CD4-positive, alpha-beta T cell treated with Interleukin-1 beta for 1 hour (primary cell): ENCODE measurements at regions not wholly inside any gene's neighbourhood (a gene's known extent, or its start where the extent isn't known, plus 50 kb on each side); places are given as distances from the start of the nearest gene placed in this dataset.
A peak's percentile ranks its signal among the peaks of the same experiment; 100 is the strongest.

Experiments
- DNase-seq, 2 donors: peaks; one replicate each; pipeline ENCODE4 v3.0.0-alpha.2; 2020 to 2022

- no peak for DNase-seq
Measured at GRCh38 chrX:4484266-4484665, 770.8 kb upstream of the PRKX start.

DNA sequence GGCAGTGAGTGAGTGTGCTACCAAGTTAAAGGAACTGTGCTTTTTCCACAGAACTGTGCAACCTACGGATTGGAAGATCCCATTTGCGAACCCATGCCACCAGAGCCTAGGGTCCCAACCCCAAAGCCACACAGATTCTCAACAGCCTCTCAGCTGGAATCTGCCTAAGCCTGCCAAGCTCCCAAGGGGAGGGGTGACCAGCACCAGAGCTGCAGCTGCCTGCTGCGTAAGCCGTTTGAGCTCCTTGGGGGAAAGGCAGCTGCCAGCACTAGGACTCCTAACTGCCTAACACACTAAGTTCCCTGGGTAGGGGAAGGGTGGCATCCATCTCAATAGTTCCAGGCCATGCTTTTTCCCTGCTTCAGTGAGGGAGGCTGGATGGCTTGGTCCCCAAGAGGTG, 738.1 kb upstream of the PRKX start:
- DNase-seq: no peak

- no peak for DNase-seq
Measured at GRCh38 chrX:4450177-4450576, 736.7 kb upstream of the PRKX start.

DNA sequence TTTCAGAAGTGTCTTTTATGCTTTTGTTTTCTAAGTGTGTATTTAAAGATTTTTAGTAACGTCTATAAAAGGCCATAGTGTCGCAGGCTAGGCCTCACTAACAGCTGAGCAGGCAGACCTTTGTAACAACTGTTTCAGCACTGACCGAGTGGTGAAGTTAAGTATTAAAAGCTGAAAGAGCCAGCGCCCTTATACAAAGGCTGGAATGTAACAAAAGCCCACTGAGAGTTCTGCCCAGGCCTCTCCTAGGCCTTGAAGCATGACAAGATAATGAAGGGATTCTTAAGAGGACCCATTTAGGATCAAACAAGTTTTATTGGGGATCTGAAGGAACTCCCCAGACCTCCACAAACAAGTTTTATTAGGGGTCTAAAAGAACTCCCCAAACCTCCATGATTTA, 722.5 kb upstream of the PRKX start:
- DNase-seq: no peak

DNA sequence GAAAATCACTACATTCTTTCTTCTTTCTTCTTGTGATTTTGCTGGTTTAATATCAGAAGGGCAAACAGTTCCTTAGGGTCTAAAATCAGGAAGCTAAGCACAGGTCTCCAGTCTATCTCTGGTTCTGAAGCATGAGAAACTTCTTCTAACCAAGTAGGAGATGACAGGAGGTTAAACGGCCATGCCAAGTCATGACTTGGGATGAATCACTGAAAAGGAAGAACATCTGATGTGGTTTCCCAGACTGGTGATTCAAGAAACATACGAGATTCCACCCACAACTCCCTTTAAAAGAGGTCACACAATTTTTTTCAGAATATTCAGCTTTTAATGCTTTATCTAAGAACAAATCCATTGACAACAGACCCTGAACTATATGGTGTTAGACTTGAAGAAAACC, 684.0 kb upstream of the PRKX start:
- DNase-seq: no peak

GRCh38 chrX:4382273-4382672, 668.8 kb upstream of the PRKX start:
- no peak for DNase-seq

- DNase-seq: no peak
Measured at GRCh38 chrX:4380710-4381109, 667.3 kb upstream of the PRKX start.

- DNase-seq: no peak
Measured at GRCh38 chrX:4379071-4379470, 665.6 kb upstream of the PRKX start.

DNA sequence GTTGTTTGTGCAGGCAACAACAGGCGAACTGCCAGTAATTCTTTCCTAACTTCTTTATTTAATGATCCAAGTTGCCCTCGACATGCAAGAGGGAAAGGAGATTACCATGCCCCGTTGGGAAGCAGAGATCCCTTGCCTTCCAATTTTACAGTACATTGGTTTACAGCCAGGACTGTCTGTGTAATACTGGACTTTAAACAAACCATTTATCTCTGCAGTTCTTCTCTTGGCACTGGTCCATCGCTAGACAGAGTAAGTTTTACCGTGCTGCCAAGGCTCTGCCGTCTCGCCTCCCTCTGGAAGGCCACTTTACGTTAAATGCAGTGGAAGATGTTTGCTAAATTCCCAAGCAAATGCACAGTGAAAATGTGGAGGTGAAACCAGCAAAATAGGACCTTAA, 660.3 kb upstream of the PRKX start:
- DNase-seq: no peak

- no peak for DNase-seq
Measured at GRCh38 chrX:4358577-4358976, 645.1 kb upstream of the PRKX start.

- DNase-seq: no peak
Measured at GRCh38 chrX:4322916-4323315, 609.5 kb upstream of the PRKX start.

GRCh38 chrX:4320436-4320947, 607.0 kb upstream of the PRKX start:
- no peak for DNase-seq

- DNase-seq: no peak
Measured at GRCh38 chrX:4315891-4316290, 602.4 kb upstream of the PRKX start.

DNA sequence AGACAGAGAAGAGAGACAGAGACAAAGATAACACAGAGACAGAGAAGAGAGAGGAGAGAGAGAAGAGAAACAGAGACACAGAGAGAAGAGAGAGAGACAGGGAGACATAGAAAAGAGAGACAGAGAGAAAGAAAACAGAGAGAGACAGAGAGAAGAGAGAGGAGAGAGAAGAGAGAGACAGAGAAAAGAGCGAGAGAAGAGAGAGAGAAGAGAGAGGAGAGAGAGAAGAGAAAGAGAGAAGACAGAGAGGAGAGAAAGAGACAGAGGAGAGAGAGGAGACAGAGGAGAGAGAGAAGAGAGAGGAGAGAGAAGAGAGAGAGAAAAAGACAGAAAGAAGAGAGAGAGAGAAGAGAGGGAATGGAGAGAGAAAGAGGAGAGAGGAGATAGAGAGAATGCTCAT, 601.1 kb upstream of the PRKX start:
- no peak for DNase-seq

DNA sequence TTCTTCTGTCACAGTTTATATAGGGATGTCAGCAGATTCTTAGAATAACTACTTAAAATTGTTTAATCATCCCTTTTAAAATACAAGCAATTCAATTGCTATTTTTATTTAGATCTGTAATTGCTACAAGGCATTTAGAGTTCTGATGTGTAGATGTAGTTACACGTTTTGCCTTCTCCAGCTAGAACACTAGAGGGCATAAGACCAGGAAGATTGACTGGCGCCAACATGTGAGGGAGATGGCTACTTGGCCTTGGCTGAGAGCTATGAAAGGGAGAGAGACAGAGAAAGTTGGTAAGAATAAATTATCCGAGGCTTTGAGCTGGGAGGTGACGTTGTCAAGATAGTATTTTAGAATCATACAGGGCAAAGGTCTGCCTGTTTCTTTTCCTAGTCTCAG, 563.7 kb upstream of the PRKX start:
- no peak for DNase-seq

DNA sequence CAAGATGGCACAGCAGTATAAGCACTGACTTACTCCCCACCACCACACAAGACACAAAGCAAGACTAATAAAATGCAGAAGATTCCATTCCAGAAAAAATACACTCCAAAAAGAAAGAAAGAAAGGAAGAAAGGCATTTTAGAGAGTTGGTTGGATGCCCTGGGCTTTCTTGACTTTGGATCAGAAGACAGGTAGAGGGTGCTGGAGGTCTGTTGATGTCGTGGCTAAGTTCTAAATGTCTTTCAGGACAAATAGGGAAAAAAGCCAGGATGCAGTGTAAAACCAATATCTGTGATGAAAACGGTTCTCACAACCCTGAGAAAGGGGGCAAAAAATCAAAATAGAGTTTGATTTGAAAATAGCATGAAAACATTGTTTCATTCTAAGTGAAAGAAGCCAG, 555.2 kb upstream of the PRKX start:
- no peak for DNase-seq

- no peak for DNase-seq
Measured at GRCh38 chrX:4265036-4265435, 551.6 kb upstream of the PRKX start.

GRCh38 chrX:4263030-4263803, 549.8 kb upstream of the PRKX start:
- no peak for DNase-seq

DNA sequence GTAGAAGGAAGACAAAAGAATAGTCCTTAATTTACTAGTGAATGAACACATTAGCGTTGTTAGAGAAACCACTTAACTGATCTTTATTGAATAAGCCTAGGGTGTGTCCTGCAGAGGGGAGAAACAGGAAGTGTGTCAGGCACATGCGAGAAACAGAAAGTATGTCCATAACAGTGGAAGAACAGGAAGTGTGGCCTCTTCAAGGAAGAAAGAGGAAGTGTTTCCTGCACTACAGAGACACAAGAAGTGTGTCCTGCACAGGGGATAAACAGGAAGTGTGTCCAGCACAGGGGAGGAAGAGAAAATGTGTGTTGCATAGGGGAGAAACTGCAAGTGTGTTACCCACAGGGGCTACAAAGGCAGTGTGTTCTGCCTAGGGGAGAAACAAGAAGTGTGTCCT, 539.6 kb upstream of the PRKX start:
- DNase-seq: no peak

GRCh38 chrX:4249401-4249800, 536.0 kb upstream of the PRKX start:
- DNase-seq: no peak

GRCh38 chrX:4243759-4244158, 530.3 kb upstream of the PRKX start:
- DNase-seq: no peak

DNA sequence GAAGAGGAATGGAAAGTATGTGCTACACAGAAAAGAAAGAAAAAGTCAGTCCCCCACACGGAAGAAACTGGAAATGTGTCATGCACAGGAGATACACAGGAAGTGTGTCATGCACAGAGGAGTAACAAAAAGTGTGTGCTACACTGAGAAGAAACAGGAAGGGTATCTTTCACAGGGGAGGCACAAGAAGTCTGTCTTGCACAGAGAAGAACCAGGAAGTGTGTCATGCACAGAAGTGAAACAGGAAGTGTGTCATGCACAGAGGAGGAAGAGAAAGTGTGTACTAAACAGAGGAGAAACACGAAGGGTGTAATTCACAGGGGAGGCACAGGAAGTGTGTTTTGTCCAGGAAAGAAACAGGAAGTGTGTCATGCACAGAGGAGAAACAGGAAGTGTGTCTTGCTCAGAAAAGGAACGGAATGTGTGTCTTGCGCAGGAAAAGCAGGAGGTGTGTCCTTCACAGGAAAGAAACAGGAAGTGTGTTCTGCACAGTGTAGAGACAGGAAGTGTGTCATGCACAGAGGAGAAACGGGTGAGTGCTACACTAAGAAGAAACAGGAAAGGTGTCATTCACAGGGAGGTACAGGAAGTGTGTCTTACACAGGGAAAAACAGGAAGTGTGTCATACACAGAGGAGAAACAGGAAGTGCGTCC, 527.2 kb upstream of the PRKX start:
- peak; percentile 8 to 37 for DNase-seq

DNA sequence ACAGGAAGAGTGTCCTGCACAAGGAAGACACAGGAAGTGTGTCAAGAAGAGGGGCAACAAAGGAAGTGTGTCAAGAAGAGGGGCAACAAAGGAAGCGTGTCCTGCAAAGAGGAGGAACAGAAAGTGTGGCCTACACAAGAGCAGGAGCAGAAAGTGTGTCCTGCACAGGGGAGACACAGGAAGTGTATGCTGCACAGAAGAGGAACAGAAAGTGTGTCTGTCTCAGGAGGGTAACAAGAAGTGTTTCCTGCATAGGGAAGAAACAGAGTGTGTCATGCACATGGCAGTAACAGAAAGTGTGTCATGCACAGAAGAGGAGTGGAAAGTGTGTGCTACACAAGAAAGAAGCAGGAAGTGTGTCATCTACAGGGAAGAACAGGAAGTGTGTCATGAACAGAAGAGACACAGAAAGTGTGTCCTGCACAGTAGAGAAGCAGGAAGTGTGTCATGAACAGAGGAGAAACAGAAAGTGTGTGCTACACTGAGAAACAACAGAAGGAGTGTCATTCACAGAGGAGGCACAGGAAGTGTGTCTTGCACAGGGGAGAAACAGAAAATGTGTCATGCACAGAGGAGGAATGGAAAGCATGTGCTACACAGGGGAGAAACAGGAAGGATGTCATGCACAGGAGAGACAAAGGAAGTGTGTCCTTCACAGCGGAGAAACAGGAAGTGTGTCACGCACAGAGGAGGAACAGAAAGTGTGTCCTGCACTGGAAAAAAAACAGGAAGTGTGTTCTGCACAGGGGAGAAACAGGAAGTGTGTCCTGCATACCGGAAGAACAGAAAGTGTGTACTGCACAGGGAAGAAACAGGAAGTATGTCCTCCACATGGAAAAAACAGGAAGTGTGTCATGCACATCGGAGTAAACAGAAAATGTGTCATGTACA, 526.4 kb upstream of the PRKX start:
- no peak for DNase-seq

DNA sequence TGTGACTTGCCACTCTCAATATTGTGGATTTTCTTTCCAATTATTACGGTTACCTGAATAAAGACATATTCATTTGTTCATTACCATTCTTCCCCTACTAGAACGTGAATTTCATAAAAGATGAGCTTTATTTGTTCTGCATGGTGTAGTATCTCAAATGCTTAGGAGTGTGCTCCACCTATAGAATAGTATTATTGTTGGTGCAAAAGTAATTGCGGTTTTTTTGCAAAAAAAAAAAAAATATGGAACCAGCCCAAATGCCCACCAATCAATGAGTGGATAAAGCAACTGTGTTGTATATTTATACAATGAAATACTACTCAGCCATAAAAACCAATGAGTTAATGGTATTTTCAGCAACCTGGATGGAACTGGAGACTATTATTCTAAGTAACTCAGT, 525.5 kb upstream of the PRKX start:
- no peak for DNase-seq
